Neural crest cell (in vitro differentiated cells): ENCODE measurements at regions not wholly inside any gene's neighbourhood (a gene's known extent, or its start where the extent isn't known, plus 50 kb on each side); places are given as distances from the start of the nearest gene placed in this dataset.
A peak's percentile ranks its signal among the peaks of the same experiment; 100 is the strongest.

Source experiments
- DNase-seq: peaks from one replicate; pipeline ENCODE4 v3.0.0; 2021; ENCODE audit warnings: low read depth, mixed read lengths, low spot score
- H3K27ac Mint-ChIP-seq: one replicate; pipeline ENCODE4 v1.8.0; 2021; ENCODE audit warnings: mild to moderate bottlenecking, mixed read lengths; ENCODE audit not compliant: unreplicated experiment
- H3K27me3 Mint-ChIP-seq: 2 replicates; pipeline ENCODE4 v1.8.0; 2021; ENCODE audit warnings: low read depth, mild to moderate bottlenecking, mixed read lengths
- H3K36me3 Mint-ChIP-seq: 2 replicates; pipeline ENCODE4 v1.8.0; 2021; ENCODE audit warnings: low read depth, mild to moderate bottlenecking, mixed read lengths
- H3K4me1 Mint-ChIP-seq: 2 replicates; pipeline ENCODE4 v1.8.0; 2021; ENCODE audit warnings: mixed read lengths
- H3K4me3 Mint-ChIP-seq: one replicate; pipeline ENCODE4 v1.8.0; 2021; ENCODE audit warnings: mild to moderate bottlenecking, mixed read lengths
- H3K9me3 Mint-ChIP-seq: 2 replicates; pipeline ENCODE4 v1.8.0; 2021; ENCODE audit warnings: mixed read lengths
- CTCF ChIP-seq: fragments of 200-600 bp; sonication (generic); conservative IDR thresholded peaks from 2 replicates; pipeline ENCODE4 v1.5.0; 2021; ENCODE audit warnings: antibody characterized with exemption, mild to moderate bottlenecking

- no peaks in the 10 kb centered on the region for H3K27me3 Mint-ChIP-seq
- peak; percentile 79 for TF ChIP-seq CTCF
- peak; percentile 51 for DNase-seq
- H3K27ac Mint-ChIP-seq: no peak overlapping the region
- H3K4me1 Mint-ChIP-seq: no peaks in the 10 kb centered on the region
- no peaks in the 10 kb centered on the region for H3K9me3 Mint-ChIP-seq
- no peak overlapping the region for H3K4me3 Mint-ChIP-seq
- H3K36me3 Mint-ChIP-seq: no peaks in the 10 kb centered on the region
These were observed 447.5 kb upstream of the FSIP2 start for GRCh38 chr2:185291035-185291647.

GRCh38 chr2:185299867-185300266 is 438.7 kb upstream of the FSIP2 start:
- Mint-ChIP-seq H3K9me3 (no peaks in the 10 kb centered on the region), H3K27me3 (no peaks in the 10 kb centered on the region), H3K4me3 (no peak overlapping the region), H3K4me1 (no peaks in the 10 kb centered on the region), H3K27ac (no peak overlapping the region), H3K36me3 (no peaks in the 10 kb centered on the region)
- no peak for TF ChIP-seq CTCF
- DNase-seq: no peak

GRCh38 chr2:185306119-185306518 is 432.5 kb upstream of the FSIP2 start:
- TF ChIP-seq CTCF: no peak
- Mint-ChIP-seq H3K4me3 (no peak overlapping the region), H3K9me3 (no peaks in the 10 kb centered on the region), H3K27ac (no peak overlapping the region), H3K27me3 (no peaks in the 10 kb centered on the region), H3K36me3 (no peaks in the 10 kb centered on the region), H3K4me1 (no peaks in the 10 kb centered on the region)
- DNase-seq: no peak

- H3K36me3 Mint-ChIP-seq: no peaks in the 10 kb centered on the region
- no peak for DNase-seq
- peaks cover 4% of the 10 kb centered on the region for H3K4me1 Mint-ChIP-seq
- H3K4me3 Mint-ChIP-seq: no peak overlapping the region
- no peak for TF ChIP-seq CTCF
- H3K9me3 Mint-ChIP-seq: no peaks in the 10 kb centered on the region
- H3K27me3 Mint-ChIP-seq: no peaks in the 10 kb centered on the region
- no peak overlapping the region for H3K27ac Mint-ChIP-seq
These were observed 422.2 kb upstream of the FSIP2 start for GRCh38 chr2:185316383-185316782.

- no peaks in the 10 kb centered on the region for H3K27me3 Mint-ChIP-seq
- H3K27ac Mint-ChIP-seq: no peak overlapping the region
- DNase-seq: no peak
- H3K36me3 Mint-ChIP-seq: no peaks in the 10 kb centered on the region
- no peak overlapping the region for H3K4me3 Mint-ChIP-seq
- H3K4me1 Mint-ChIP-seq: peaks cover 4% of the 10 kb centered on the region
- no peak for TF ChIP-seq CTCF
- no peaks in the 10 kb centered on the region for H3K9me3 Mint-ChIP-seq
These were observed 420.3 kb upstream of the FSIP2 start for GRCh38 chr2:185318271-185318724.
